HEK293 (cell line): ENCODE measurements at regions not wholly inside any gene's neighbourhood (a gene's known extent, or its start where the extent isn't known, plus 50 kb on each side); places are given as distances from the start of the nearest gene placed in this dataset.

Experiments used
- CTCF ChIA-PET: fragments of 350-600 bp; formaldehyde crosslinking; extraction: SDS; loops from one replicate; lab custom pipeline; 2021; ENCODE audit warnings: antibody characterized with exemption; lab: Yijun Ruan, JAX
- POLR2A ChIA-PET: fragments of 300-600 bp; formaldehyde crosslinking; extraction: SDS; loops from one replicate; lab custom pipeline; 2020; ENCODE audit warnings: antibody characterized with exemption, inconsistent platforms; lab: Yijun Ruan, JAX
- H3K27ac ChIP-seq: fragments of 200-500 bp; sonication (Bioruptor generic); 2 replicates; pipeline ENCODE4 v1.5.1; 2014; ENCODE audit warnings: low read depth, low read length, control low read depth, inconsistent platforms; ENCODE audit errors: extremely low read depth
- H3K36me3 ChIP-seq, 2 experiments: fragments of 200-500 bp in 1 of 2; sonication (Bioruptor generic) in 1 of 2; 1 replicate in 1 of 2; 2 replicates in 1 of 2; pipeline ENCODE4 v1.5.1; 2014 to 2017; ENCODE audit warnings: inconsistent platforms in 2 of 2, low read length in 2 of 2; ENCODE audit not compliant: control insufficient read depth in 2 of 2, insufficient read depth in 1 of 2
- H3K4me1 ChIP-seq: fragments of 200-500 bp; sonication (Bioruptor generic); 2 replicates; pipeline ENCODE4 v1.5.1; 2014; ENCODE audit warnings: mild to moderate bottlenecking, low read length, inconsistent platforms; ENCODE audit not compliant: control insufficient read depth, insufficient read depth
- H3K4me3 ChIP-seq: 2 replicates; pipeline ENCODE4 v1.5.1; 2011; ENCODE audit warnings: low read depth, mild to moderate bottlenecking, control low read depth, low read length, moderate library complexity
- H3K9me3 ChIP-seq: fragments of 200-500 bp; sonication (Bioruptor generic); 2 replicates; pipeline ENCODE4 v1.5.1; 2014; ENCODE audit warnings: low read depth, low read length, inconsistent platforms; ENCODE audit not compliant: control insufficient read depth, insufficient read depth
- BCL11A ChIP-seq: fragments of 450-650 bp; formaldehyde crosslinking; IDR thresholded peaks from 2 replicates; pipeline ENCODE4 v1.5.1; 2016; ENCODE audit warnings: low read depth, missing biosample characterization, missing genetic modification characterization
- HOXC10 ChIP-seq: sonication (generic); formaldehyde crosslinking; IDR thresholded peaks from 2 replicates; pipeline ENCODE4 v1.8.1; 2023; ENCODE audit warnings: mild to moderate bottlenecking, missing genetic modification reagents
- OSR2 ChIP-seq: fragments of 450-650 bp; formaldehyde crosslinking; IDR thresholded peaks from 2 replicates; pipeline ENCODE4 v1.5.1; 2016; ENCODE audit warnings: missing biosample characterization, missing genetic modification characterization
- SCRT2 ChIP-seq: fragments of 450-650 bp; formaldehyde crosslinking; IDR thresholded peaks from 2 replicates; pipeline ENCODE4 v1.5.1; 2016; ENCODE audit warnings: missing biosample characterization, missing genetic modification characterization
- ZBTB8A ChIP-seq: fragments of 450-650 bp; formaldehyde crosslinking; IDR thresholded peaks from 2 replicates; pipeline ENCODE4 v1.5.1; 2016; ENCODE audit warnings: missing biosample characterization, missing genetic modification characterization
- ZIC2 ChIP-seq: fragments of 450-650 bp; formaldehyde crosslinking; IDR thresholded peaks from 2 replicates; pipeline ENCODE4 v1.5.1; 2016; ENCODE audit warnings: missing biosample characterization, missing genetic modification characterization
- ZNF140 ChIP-seq: fragments of 450-650 bp; formaldehyde crosslinking; IDR thresholded peaks from 2 replicates; pipeline ENCODE4 v1.5.1; 2016; ENCODE audit warnings: missing biosample characterization, missing genetic modification characterization
- ZNF157 ChIP-seq: fragments of 450-650 bp; formaldehyde crosslinking; IDR thresholded peaks from 2 replicates; pipeline ENCODE4 v1.5.1; 2016; ENCODE audit warnings: missing biosample characterization, missing genetic modification characterization
- ZNF19 ChIP-seq: fragments of 450-650 bp; formaldehyde crosslinking; IDR thresholded peaks from 2 replicates; pipeline ENCODE4; 2016; ENCODE audit warnings: missing biosample characterization, missing genetic modification characterization, low read depth
- ZNF221 ChIP-seq: fragments of 450-650 bp; formaldehyde crosslinking; IDR thresholded peaks from 2 replicates; pipeline ENCODE4 v1.5.1; 2017; ENCODE audit warnings: missing biosample characterization, missing genetic modification characterization, borderline replicate concordance
- ZNF24 ChIP-seq: fragments of 450-650 bp; formaldehyde crosslinking; IDR thresholded peaks from 2 replicates; pipeline ENCODE4 v1.5.1; 2016; ENCODE audit warnings: missing biosample characterization, missing genetic modification characterization
- ZNF274 ChIP-seq, 2 experiments: fragments of 200-500 bp in 1 of 2; fragments of 450-650 bp in 1 of 2; sonication (Bioruptor generic) in 1 of 2; formaldehyde crosslinking in 1 of 2; IDR thresholded peaks; 2 replicates each; pipeline versions ENCODE4 v1.5.1 to v1.6.1; 2014 to 2016; ENCODE audit warnings: borderline replicate concordance in 1 of 2, inconsistent platforms in 1 of 2, low read length in 1 of 2, missing biosample characterization in 1 of 2, missing genetic modification characterization in 1 of 2
- ZNF391 ChIP-seq: fragments of 450-650 bp; formaldehyde crosslinking; IDR thresholded peaks from 2 replicates; pipeline ENCODE4 v1.5.1; 2016; ENCODE audit warnings: low read depth, missing biosample characterization, missing genetic modification characterization, borderline replicate concordance
- ZNF426 ChIP-seq: fragments of 450-650 bp; formaldehyde crosslinking; IDR thresholded peaks from 2 replicates; pipeline ENCODE4 v1.5.1; 2017; ENCODE audit warnings: missing biosample characterization, missing genetic modification characterization, mild to moderate bottlenecking, inconsistent platforms, moderate library complexity
- ZNF529 ChIP-seq: fragments of 450-650 bp; formaldehyde crosslinking; IDR thresholded peaks from 2 replicates; pipeline ENCODE4 v1.5.1; 2017; ENCODE audit warnings: missing genetic modification characterization, missing biosample characterization; ENCODE audit not compliant: insufficient replicate concordance
- ZNF707 ChIP-seq: fragments of 450-650 bp; formaldehyde crosslinking; IDR thresholded peaks from 2 replicates; pipeline ENCODE4 v1.5.1; 2016; ENCODE audit warnings: missing biosample characterization, missing genetic modification characterization
- ZNF768 ChIP-seq: fragments of 450-650 bp; formaldehyde crosslinking; IDR thresholded peaks from 2 replicates; pipeline ENCODE4 v1.5.1; 2018; ENCODE audit warnings: missing biosample characterization, mild to moderate bottlenecking, missing genetic modification characterization
- TF ChIP-seq, protein P1 (sequence below): fragments of 450-650 bp; formaldehyde crosslinking; IDR thresholded peaks from 2 replicates; pipeline ENCODE4 v1.5.1; 2017; ENCODE audit warnings: missing biosample characterization, missing genetic modification characterization
- TF ChIP-seq, protein P2 (sequence below): fragments of 450-650 bp; formaldehyde crosslinking; IDR thresholded peaks from 2 replicates; pipeline ENCODE4 v1.5.1; 2016; ENCODE audit warnings: missing biosample characterization, missing genetic modification characterization, low read depth

DNA sequence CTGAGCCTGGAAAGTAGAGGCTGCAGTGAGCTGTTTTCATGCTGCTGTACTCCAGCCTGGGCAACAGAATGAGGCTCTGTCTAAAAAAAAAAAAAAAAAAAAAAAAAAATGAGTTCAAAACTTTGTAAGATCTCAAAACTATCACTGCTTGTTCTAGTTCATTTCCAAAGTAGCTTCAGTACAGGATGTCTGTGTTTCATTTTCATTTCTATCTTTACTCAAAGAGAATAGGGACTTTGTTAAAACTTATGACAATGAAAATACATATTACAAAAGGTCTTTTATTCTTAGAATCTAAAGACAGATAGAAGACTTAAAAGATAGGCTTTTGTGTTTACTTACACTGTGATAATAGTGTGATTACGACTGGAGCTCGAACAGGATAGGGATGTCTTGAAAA, 709.7 kb downstream of the ADGRL2 start:
- POLR2A ChIA-PET: interaction anchor here (0.6 kb wide), 1 partner anchor 158 kb away, joined by 5 read pairs; no protein-coding TSS in a partner anchor

DNA sequence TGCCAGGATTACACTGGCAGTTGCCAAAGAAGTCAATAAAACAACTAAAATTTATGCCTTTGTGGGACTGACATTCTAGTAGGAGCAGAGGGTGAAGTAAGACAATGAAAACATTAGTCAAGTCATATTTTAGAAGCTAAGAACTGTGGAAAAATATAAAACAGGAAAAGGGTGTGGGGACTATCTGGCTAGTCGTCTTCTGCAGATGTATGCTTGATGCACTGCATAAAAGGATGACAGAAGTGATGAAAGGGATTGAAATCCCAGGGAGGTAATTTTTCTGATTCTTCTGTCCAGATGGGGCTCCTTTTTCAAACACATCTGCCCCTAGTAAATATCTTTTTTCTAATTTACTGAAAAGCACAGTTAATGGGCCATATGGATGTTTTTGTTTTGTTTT, 706.3 kb downstream of the ADGRL2 start:
- Histone ChIP-seq H3K9me3 (no peaks in the 10 kb centered on the region), H3K4me3 (no peak overlapping the region), H3K27ac (no peak overlapping the region), H3K4me1 (no peaks in the 10 kb centered on the region), H3K36me3 (no peaks in the 10 kb centered on the region)
- ChIA-PET CTCF (no interaction called here), POLR2A (no interaction called here)
- TF ChIP-seq, protein P1, sequence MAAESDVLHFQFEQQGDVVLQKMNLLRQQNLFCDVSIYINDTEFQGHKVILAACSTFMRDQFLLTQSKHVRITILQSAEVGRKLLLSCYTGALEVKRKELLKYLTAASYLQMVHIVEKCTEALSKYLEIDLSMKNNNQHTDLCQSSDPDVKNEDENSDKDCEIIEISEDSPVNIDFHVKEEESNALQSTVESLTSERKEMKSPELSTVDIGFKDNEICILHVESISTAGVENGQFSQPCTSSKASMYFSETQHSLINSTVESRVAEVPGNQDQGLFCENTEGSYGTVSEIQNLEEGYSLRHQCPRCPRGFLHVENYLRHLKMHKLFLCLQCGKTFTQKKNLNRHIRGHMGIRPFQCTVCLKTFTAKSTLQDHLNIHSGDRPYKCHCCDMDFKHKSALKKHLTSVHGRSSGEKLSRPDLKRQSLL (tag by site-specific recombination): no peak
- no peak for TF ChIP-seq ZNF391 (tag by site-specific recombination)
- TF ChIP-seq, protein P2, sequence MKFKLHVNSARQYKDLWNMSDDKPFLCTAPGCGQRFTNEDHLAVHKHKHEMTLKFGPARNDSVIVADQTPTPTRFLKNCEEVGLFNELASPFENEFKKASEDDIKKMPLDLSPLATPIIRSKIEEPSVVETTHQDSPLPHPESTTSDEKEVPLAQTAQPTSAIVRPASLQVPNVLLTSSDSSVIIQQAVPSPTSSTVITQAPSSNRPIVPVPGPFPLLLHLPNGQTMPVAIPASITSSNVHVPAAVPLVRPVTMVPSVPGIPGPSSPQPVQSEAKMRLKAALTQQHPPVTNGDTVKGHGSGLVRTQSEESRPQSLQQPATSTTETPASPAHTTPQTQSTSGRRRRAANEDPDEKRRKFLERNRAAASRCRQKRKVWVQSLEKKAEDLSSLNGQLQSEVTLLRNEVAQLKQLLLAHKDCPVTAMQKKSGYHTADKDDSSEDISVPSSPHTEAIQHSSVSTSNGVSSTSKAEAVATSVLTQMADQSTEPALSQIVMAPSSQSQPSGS: no peak
- no peak for TF ChIP-seq ZNF274 (IDR thresholded peaks at IDR 0.05; ENCODE audit: low read length)
- no peak for TF ChIP-seq ZNF274 (tag by site-specific recombination; IDR thresholded peaks at IDR 0.05; ENCODE audit: borderline replicate concordance)
- TF ChIP-seq SCRT2 (tag by site-specific recombination): no peak
- TF ChIP-seq ZNF24 (tag by site-specific recombination): no peak
- no peak for TF ChIP-seq ZNF140 (tag by site-specific recombination)
- TF ChIP-seq ZNF707: no peak
- no peak for TF ChIP-seq ZBTB8A (tag by site-specific recombination)
- no peak for TF ChIP-seq ZNF157 (tag by site-specific recombination)

More for the DNA sequence above, 709.7 kb downstream of the ADGRL2 start:
- no peaks in the 10 kb centered on the region for H3K9me3 ChIP-seq
- no peaks in the 10 kb centered on the region for H3K36me3 ChIP-seq
- H3K4me1 ChIP-seq: no peaks in the 10 kb centered on the region
- no peak for TF ChIP-seq ZNF529 (tag by site-specific recombination)
- no peak for TF ChIP-seq ZNF19 (tag by site-specific recombination)
- TF ChIP-seq ZNF426: no peak
- TF ChIP-seq ZIC2 (tag by site-specific recombination): no peak
- TF ChIP-seq ZNF768: no peak
- TF ChIP-seq ZNF221: no peak
- CTCF ChIA-PET: interaction anchor here (0.7 to 0.8 kb wide), 3 partner anchors 10 to 400 kb away, joined by 3 read pairs; no protein-coding TSS in a partner anchor
- H3K4me3 ChIP-seq: no peak overlapping the region
- no peak overlapping the region for H3K27ac ChIP-seq

DNA sequence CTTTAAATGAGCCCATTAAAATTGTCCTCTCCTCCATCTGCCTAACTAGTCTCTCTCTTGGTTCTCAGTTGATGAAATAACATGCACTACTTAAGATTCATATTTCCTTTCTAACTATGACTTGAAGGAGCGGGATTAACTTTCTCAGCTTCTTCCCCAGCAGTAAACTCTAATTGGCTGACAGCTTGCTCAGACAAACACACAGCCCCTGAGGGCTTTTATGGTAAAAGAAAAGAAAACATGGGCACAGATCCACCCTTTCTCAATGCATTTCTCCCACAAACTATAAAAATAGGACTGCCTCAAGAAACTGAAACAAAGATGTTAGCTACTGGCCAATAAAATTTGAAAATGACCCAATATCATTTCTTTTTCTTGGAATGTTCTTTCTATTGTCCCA, 703.1 kb downstream of the ADGRL2 start:
- Histone ChIP-seq H3K4me1 (no peaks in the 10 kb centered on the region), H3K4me3 (no peak overlapping the region), H3K9me3 (no peaks in the 10 kb centered on the region), H3K36me3 (no peaks in the 10 kb centered on the region), H3K27ac (no peak overlapping the region)
- ChIA-PET POLR2A (no interaction called here), CTCF (no interaction called here)
- peak; percentile 64 for TF ChIP-seq OSR2 (tag by site-specific recombination)
- TF ChIP-seq HOXC10 (CRISPR knock-in tag): 0 out of 2 replicates have a peak, but pooled peaks have one; percentile 35
- no peak for TF ChIP-seq BCL11A (tag by site-specific recombination)
